Peyer's patch (tissue), 4 donors: ENCODE measurements at regions not wholly inside any gene's neighbourhood (a gene's known extent, or its start where the extent isn't known, plus 50 kb on each side); places are given as distances from the start of the nearest gene placed in this dataset.

Source experiments
- POLR2A ChIP-seq, 2 donors: fragments of 450-650 bp; IDR thresholded peaks; one replicate each; pipeline ENCODE4 v1.5.1; 2017; ENCODE audit warnings: antibody characterized with exemption in 2 of 2, mild to moderate bottlenecking in 2 of 2, moderate library complexity in 2 of 2
- TF ChIP-seq, protein P1 (sequence below), 6 experiments: fragments of 450-650 bp in 4 of 6; fragments of 200-600 bp in 2 of 6; sonication (generic) in 1 of 6; IDR thresholded peaks; one replicate each; pipeline ENCODE4 v1.5.1; 2017 to 2019; ENCODE audit warnings: antibody characterized with exemption in 6 of 6, mild to moderate bottlenecking in 3 of 6, moderate library complexity in 1 of 6

DNA sequence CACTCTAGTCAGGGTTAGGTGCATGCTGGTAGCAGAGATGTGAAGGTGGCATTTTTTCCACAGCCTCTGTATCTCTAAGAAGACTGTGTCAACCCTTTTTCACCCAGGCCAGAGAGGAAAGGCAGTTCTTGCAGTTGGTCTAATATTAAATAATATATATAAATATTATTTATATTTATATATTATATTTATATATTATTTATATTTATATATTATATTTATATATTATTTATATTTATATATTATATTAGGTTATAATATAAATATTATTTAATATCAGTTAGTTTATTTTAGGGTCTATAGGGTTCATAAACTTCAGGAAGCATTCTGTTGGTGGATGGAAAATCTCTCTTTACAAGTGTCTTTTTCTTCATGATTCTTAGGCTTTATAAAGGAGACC is 218.6 kb upstream of the DMRTA1 start:
- TF ChIP-seq, protein P1, sequence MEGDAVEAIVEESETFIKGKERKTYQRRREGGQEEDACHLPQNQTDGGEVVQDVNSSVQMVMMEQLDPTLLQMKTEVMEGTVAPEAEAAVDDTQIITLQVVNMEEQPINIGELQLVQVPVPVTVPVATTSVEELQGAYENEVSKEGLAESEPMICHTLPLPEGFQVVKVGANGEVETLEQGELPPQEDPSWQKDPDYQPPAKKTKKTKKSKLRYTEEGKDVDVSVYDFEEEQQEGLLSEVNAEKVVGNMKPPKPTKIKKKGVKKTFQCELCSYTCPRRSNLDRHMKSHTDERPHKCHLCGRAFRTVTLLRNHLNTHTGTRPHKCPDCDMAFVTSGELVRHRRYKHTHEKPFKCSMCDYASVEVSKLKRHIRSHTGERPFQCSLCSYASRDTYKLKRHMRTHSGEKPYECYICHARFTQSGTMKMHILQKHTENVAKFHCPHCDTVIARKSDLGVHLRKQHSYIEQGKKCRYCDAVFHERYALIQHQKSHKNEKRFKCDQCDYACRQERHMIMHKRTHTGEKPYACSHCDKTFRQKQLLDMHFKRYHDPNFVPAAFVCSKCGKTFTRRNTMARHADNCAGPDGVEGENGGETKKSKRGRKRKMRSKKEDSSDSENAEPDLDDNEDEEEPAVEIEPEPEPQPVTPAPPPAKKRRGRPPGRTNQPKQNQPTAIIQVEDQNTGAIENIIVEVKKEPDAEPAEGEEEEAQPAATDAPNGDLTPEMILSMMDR (IDR thresholded peaks at IDR 0.05), result no peak
- TF ChIP-seq POLR2A (IDR thresholded peaks at IDR 0.05), result no peak
